ENCODE measurements at regions not wholly inside any gene's neighbourhood (a gene's known extent, or its start where the extent isn't known, plus 50 kb on each side); places are given as distances from the start of the nearest gene placed in this dataset.

GRCh38 chr6:15032015-15032414 lies 213.9 kb upstream of the JARID2 start:
- Histone ChIP-seq H3K56ac (ENCODE audit: insufficient read length, low read depth, low read length) (no peak overlapping the region), H2BK5ac (ENCODE audit: insufficient read length, low read length) (no peak overlapping the region), H3K4me2 (ENCODE audit: insufficient read depth, insufficient read length, low read length) (no peak overlapping the region), H2BK15ac (ENCODE audit: low read depth, low read length) (no peak overlapping the region), H2BK12ac (ENCODE audit: insufficient read length, low read depth, low read length) (no peak overlapping the region), H3K9ac (ENCODE audit: extremely low read depth, insufficient read length, low read length) (no peak overlapping the region), H3K4me1 (ENCODE audit: insufficient read depth, low read length) (peaks cover 3% of the 10 kb centered on the region; the same call in 1 of the 2 replicates), H4K8ac (replicated peaks; ENCODE audit: insufficient read length, low read depth, low read length) (no peak overlapping the region), H2BK20ac (ENCODE audit: low read depth, low read length, poor library complexity, severe bottlenecking) (no peak overlapping the region), H3T11ph (ENCODE audit: low read length) (no peak overlapping the region), H3K4ac (ENCODE audit: low read depth, low read length) (no peak overlapping the region), H4K5ac (ENCODE audit: insufficient read length, low read depth, low read length) (no peak overlapping the region), H2BK120ac (ENCODE audit: low read depth, low read length, poor library complexity, severe bottlenecking) (no peak overlapping the region), H3K23me2 (ENCODE audit: insufficient read length, low read depth, low read length, poor library complexity, severe bottlenecking) (no peaks in the 10 kb centered on the region), H2AFZ (ENCODE audit: low read length) (no peak overlapping the region), H3K27ac (ENCODE audit: insufficient read length, low read depth, low read length) (no peak overlapping the region), H3K27me3 (ENCODE audit: insufficient read depth, low read length) (no peaks in the 10 kb centered on the region), H3K14ac (ENCODE audit: insufficient read depth, low read length) (no peak overlapping the region), H4K91ac (ENCODE audit: insufficient read length, low read depth, low read length) (no peak overlapping the region), H4K20me1 (ENCODE audit: control insufficient read depth, insufficient read depth, insufficient read length) (no peaks in the 10 kb centered on the region), H3K9me3 (ENCODE audit: control insufficient read depth, low read depth, low read length) (no peaks in the 10 kb centered on the region), H3K79me2 (ENCODE audit: insufficient read depth, low read length) (no peaks in the 10 kb centered on the region), H3K18ac (ENCODE audit: insufficient read length, low read depth, low read length) (no peak overlapping the region), H2AK5ac (ENCODE audit: insufficient read length, low read length) (no peak overlapping the region), H3K79me1 (ENCODE audit: insufficient read depth, low read depth, low read length, poor library complexity, severe bottlenecking) (no peaks in the 10 kb centered on the region), H3K23ac (ENCODE audit: insufficient read length, low read depth, low read length) (no peak overlapping the region)
- Mint-ChIP-seq H3K9me3 (peaks cover 17 to 18% of the 10 kb centered on the region in 2 experiments), H3K27me3 (ENCODE audit: low read depth) (no peaks in the 10 kb centered on the region), H3K36me3 (ENCODE audit: insufficient read depth in 1 of 3, low read depth in 3 of 3) (peaks cover 2 to 26% (median 12%) of the 10 kb centered on the region in 3 experiments), H3K4me1 (peaks cover 33 to 37% of the 10 kb centered on the region in 2 experiments), H3K27ac (no peak overlapping the region), H3K4me3 (no peak overlapping the region)
- no CpG with 5 or more reads among the region's 2 CpGs for WGBS (ENCODE audit: extremely low coverage, insufficient read length, low lambda C conversion rate)
- no peak for DNase-seq
- no peak for TF ChIP-seq CTCF (conservative IDR thresholded peaks at IDR 0.05)
